HCT116 (cell line): ENCODE measurements at regions not wholly inside any gene's neighbourhood (a gene's known extent, or its start where the extent isn't known, plus 50 kb on each side); places are given as distances from the start of the nearest gene placed in this dataset.

Experiments
- ATAC-seq: fragments of 200-7000 bp; cut with Tn5 transposase; 2 replicates; pipeline ENCODE4 v1.9.1; 2020; ENCODE audit warnings: mild to moderate bottlenecking, moderate library complexity
- BruUV-seq: library from RNA; stranded (reverse); fragments of 400-500 nt; replicated peaks from 2 replicates; lab custom pipeline; 2021; lab: Mats Ljungman, UMichigan
- CTCF ChIA-PET: fragments of 300-600 bp; sonication (Branson Sonifier 250); formaldehyde crosslinking; loops from one replicate; lab custom pipeline; 2021; ENCODE audit warnings: antibody characterized with exemption; lab: Charles Lee
- POLR2A ChIA-PET: fragments of 300-600, 350-600 bp; sonication (Branson Sonifier 250); formaldehyde crosslinking; loops from one replicate; lab custom pipeline; 2021; ENCODE audit warnings: antibody characterized with exemption; lab: Charles Lee
- RAD21 ChIA-PET, 2 experiments: fragments of 300-600 bp; sonication (Branson Sonifier 250); formaldehyde crosslinking; loops; one replicate each; lab custom pipeline; 2023; ENCODE audit warnings: low total read pairs in 2 of 2; ENCODE audit not compliant: uncharacterized antibody in 2 of 2, unreplicated experiment in 2 of 2, low non-redundant PET in 1 of 2; lab: Charles Lee
- DNase-seq: peaks from one replicate; pipeline ENCODE4 v3.0.0-alpha.2; 2010; ENCODE audit warnings: low read depth, low spot score
- H2AFZ ChIP-seq: fragments of 200-600 bp; shearing (Covaris generic), sonication (generic); 2 replicates; pipeline ENCODE4 v1.6.1; 2017; ENCODE audit warnings: low read depth, mixed run types, mixed read lengths, antibody characterized with exemption, low read length; ENCODE audit not compliant: poor library complexity, severe bottlenecking
- H3K27ac ChIP-seq: 2 replicates; pipeline ENCODE4 v1.5.1; 2012; ENCODE audit warnings: low read depth, low read length
- H3K27me3 ChIP-seq: fragments of 200-600 bp; sonication (generic); 2 replicates; pipeline ENCODE4 v1.6.1; 2016; ENCODE audit warnings: mixed run types, low read length, mixed read lengths; ENCODE audit not compliant: insufficient read depth
- H3K36me3 ChIP-seq, 2 experiments: fragments of 200-500 bp in 1 of 2; fragments of 200-600 bp in 1 of 2; sonication (Bioruptor generic) in 1 of 2; sonication (generic) in 1 of 2; 2 replicates each; pipeline versions ENCODE4 v1.5.1 to v1.6.1; 2014 to 2016; ENCODE audit warnings: low read length in 2 of 2, inconsistent platforms in 1 of 2, mixed read lengths in 1 of 2, mixed run types in 1 of 2; ENCODE audit not compliant: insufficient read depth in 2 of 2, control insufficient read depth in 1 of 2
- H3K4me1 ChIP-seq, 2 experiments: fragments of 200-600 bp in 1 of 2; sonication (generic) in 1 of 2; 2 replicates each; pipeline versions ENCODE4 v1.5.1 to v1.6.1; 2012 to 2017; ENCODE audit warnings: low read length in 2 of 2, inconsistent platforms in 1 of 2, mild to moderate bottlenecking in 1 of 2, mixed read lengths in 1 of 2, mixed run types in 1 of 2, moderate library complexity in 1 of 2; ENCODE audit not compliant: insufficient read depth in 2 of 2, control insufficient read depth in 1 of 2
- H3K4me2 ChIP-seq: fragments of 200-600 bp; sonication (generic); 2 replicates; pipeline ENCODE4 v1.6.1; 2017; ENCODE audit warnings: mixed run types, low read length, mixed read lengths
- H3K4me3 ChIP-seq, 2 experiments: fragments of 200-600 bp in 1 of 2; sonication (generic) in 1 of 2; replicated peaks in 1 of 2; 2 replicates each; pipeline ENCODE4 v1.5.1; 2011 to 2016; ENCODE audit warnings: low read length in 2 of 2, control low read depth in 1 of 2, low read depth in 1 of 2, mild to moderate bottlenecking in 1 of 2, mixed read lengths in 1 of 2, mixed run types in 1 of 2
- H3K79me2 ChIP-seq: fragments of 200-600 bp; sonication (generic); 2 replicates; pipeline ENCODE4 v1.6.1; 2017; ENCODE audit warnings: mild to moderate bottlenecking, mixed run types, low read length, moderate library complexity, mixed read lengths; ENCODE audit not compliant: insufficient read depth
- H3K9ac ChIP-seq: fragments of 200-600 bp; sonication (generic); 2 replicates; pipeline ENCODE4 v1.6.1; 2016; ENCODE audit warnings: low read length, mixed read lengths
- H3K9me2 ChIP-seq: fragments of 200-600 bp; sonication (generic), shearing (Covaris generic); 2 replicates; pipeline ENCODE4 v1.6.1; 2017; ENCODE audit warnings: mixed run types, mild to moderate bottlenecking, moderate library complexity; ENCODE audit not compliant: insufficient read depth
- H3K9me3 ChIP-seq, 2 experiments: fragments of 200-500 bp in 1 of 2; fragments of 200-600 bp in 1 of 2; sonication (Bioruptor generic) in 1 of 2; sonication (generic) in 1 of 2; 2 replicates each; pipeline ENCODE4 v1.6.1; 2014 to 2017; ENCODE audit warnings: low read length in 2 of 2, mixed read lengths in 2 of 2, inconsistent platforms in 1 of 2, low read depth in 1 of 2, mild to moderate bottlenecking in 1 of 2, mixed run types in 1 of 2, moderate library complexity in 1 of 2; ENCODE audit not compliant: control insufficient read depth in 1 of 2, insufficient read depth in 1 of 2
- H4K20me1 ChIP-seq: fragments of 200-600 bp; sonication (generic), shearing (Covaris generic); 2 replicates; pipeline ENCODE4 v1.6.1; 2017; ENCODE audit warnings: mixed run types, mild to moderate bottlenecking, moderate library complexity; ENCODE audit not compliant: insufficient read depth
- ATF3 ChIP-seq: IDR thresholded peaks from 2 replicates; pipeline ENCODE4 v1.6.1; 2012
- CBX3 ChIP-seq: IDR thresholded peaks from 2 replicates; pipeline ENCODE4 v1.6.1; 2012; ENCODE audit warnings: low read depth
- CTCF ChIP-seq, 3 experiments: fragments of 200-600 bp in 1 of 3; sonication (generic) in 1 of 3; IDR thresholded peaks in 2 of 3; conservative IDR thresholded peaks in 1 of 3; 2 replicates each; pipeline ENCODE4 v1.5.1; 2012 to 2017; ENCODE audit warnings: low read depth in 2 of 3, low read length in 2 of 3, antibody characterized with exemption in 1 of 3, borderline replicate concordance in 1 of 3, control low read depth in 1 of 3, mild to moderate bottlenecking in 1 of 3, mixed read lengths in 1 of 3, mixed run types in 1 of 3, moderate library complexity in 1 of 3; ENCODE audit not compliant: insufficient read depth in 1 of 3
- EGR1 ChIP-seq: IDR thresholded peaks from 2 replicates; pipeline ENCODE4 v1.6.1; 2012; ENCODE audit warnings: low read depth
- ELF1 ChIP-seq: IDR thresholded peaks from 2 replicates; pipeline ENCODE4 v1.6.1; 2012; ENCODE audit warnings: low read depth, borderline replicate concordance
- FOSL1 ChIP-seq: IDR thresholded peaks from 2 replicates; pipeline ENCODE4 v1.6.1; 2012; ENCODE audit warnings: low read depth
- JUND ChIP-seq: IDR thresholded peaks from 2 replicates; pipeline ENCODE4 v1.6.1; 2012
- MAX ChIP-seq: IDR thresholded peaks from 2 replicates; pipeline ENCODE4 v1.6.1; 2012
- POLR2AphosphoS5 ChIP-seq: IDR thresholded peaks from 2 replicates; pipeline ENCODE4 v1.6.1; 2011; ENCODE audit warnings: mild to moderate bottlenecking, low read depth, low read length, moderate library complexity
- RAD21 ChIP-seq: IDR thresholded peaks from 2 replicates; pipeline ENCODE4 v1.6.1; 2012; ENCODE audit warnings: low read depth, mild to moderate bottlenecking
- SIN3A ChIP-seq: IDR thresholded peaks from 2 replicates; pipeline ENCODE4 v1.6.1; 2012; ENCODE audit warnings: low read depth
- SP1 ChIP-seq: IDR thresholded peaks from 2 replicates; pipeline ENCODE4 v1.6.1; 2012; ENCODE audit warnings: low read depth
- SRF ChIP-seq: IDR thresholded peaks from 2 replicates; pipeline ENCODE4 v1.6.1; 2012; ENCODE audit warnings: low read depth
- TCF7L2 ChIP-seq: IDR thresholded peaks from 2 replicates; pipeline ENCODE4 v1.7.0; 2011; ENCODE audit warnings: borderline replicate concordance, inconsistent platforms; ENCODE audit not compliant: insufficient read depth, insufficient read length; ENCODE audit errors: extremely low read depth
- YY1 ChIP-seq: IDR thresholded peaks from 2 replicates; pipeline ENCODE4 v1.6.1; 2011; ENCODE audit warnings: low read length, low read depth, moderate library complexity, mild to moderate bottlenecking; ENCODE audit not compliant: insufficient replicate concordance; ENCODE audit errors: extremely low read depth
- ZNF274 ChIP-seq: fragments of 200-500 bp; sonication (Bioruptor generic); IDR thresholded peaks from 2 replicates; pipeline ENCODE4 v1.6.1; 2014; ENCODE audit warnings: mild to moderate bottlenecking, low read depth, low read length, inconsistent platforms
- intact Hi-C: fragments of 100-400 bp; cut with micrococcal nuclease; formaldehyde crosslinking; loops from 2 replicates; pipeline ENCODE4 v1.10.0; 2022

- Histone ChIP-seq H3K36me3 (no peaks in the 10 kb centered on the region), H3K4me3 (no peak overlapping the region), H2AFZ (no peak overlapping the region), H4K20me1 (no peaks in the 10 kb centered on the region; the same call in 1 of the 2 replicates), H3K9me2 (no peaks in the 10 kb centered on the region), H3K79me2 (no peaks in the 10 kb centered on the region), H3K9ac (no peak overlapping the region), H3K4me2 (no peak overlapping the region), H3K27ac (no peak overlapping the region), H3K4me1 (no peaks in the 10 kb centered on the region), H3K9me3 (no peaks in the 10 kb centered on the region), H3K27me3 (no peaks in the 10 kb centered on the region)
- ChIA-PET RAD21 (no interaction called here), POLR2A (no interaction called here), CTCF (no interaction called here)
- intact Hi-C loops: no loop called here
- BruUV-seq: no TSS peak
- TF ChIP-seq MAX (no peak), CBX3 (no peak), POLR2AphosphoS5 (no peak), SP1 (no peak), EGR1 (no peak), RAD21 (no peak), FOSL1 (no peak), ELF1 (no peak), SIN3A (no peak), JUND (no peak), ATF3 (no peak), ZNF274 (no peak)
- ATAC-seq (no peak), DNase-seq (no peak)
These were observed 62.7 kb upstream of the PDE4D start for GRCh38 chr5:59956130-59956783.

- CTCF ChIA-PET: no interaction called here
- Histone ChIP-seq H3K4me2 (no peak overlapping the region), H3K79me2 (no peaks in the 10 kb centered on the region), H3K9me3 (no peaks in the 10 kb centered on the region), H3K27me3 (no peaks in the 10 kb centered on the region), H3K4me3 (no peak overlapping the region), H2AFZ (no peak overlapping the region)
- DNase-seq: no peak
- RAD21 ChIA-PET: no interaction called here
- no TSS peak for BruUV-seq
- no peak for TF ChIP-seq CTCF (IDR thresholded peaks at IDR 0.05 in 2 of 3, conservative IDR thresholded peaks at IDR 0.05 in 1 of 3; ENCODE audit: borderline replicate concordance in 1 of 3, insufficient read depth in 1 of 3, low read depth in 2 of 3, low read length in 2 of 3)
- no peak for TF ChIP-seq ATF3
- TF ChIP-seq MAX: no peak
- TF ChIP-seq RAD21: no peak
- no peak for TF ChIP-seq JUND
- no peak for TF ChIP-seq TCF7L2
- TF ChIP-seq SRF: no peak
- no peak for TF ChIP-seq SP1
- TF ChIP-seq POLR2AphosphoS5: no peak
- no peak for TF ChIP-seq CBX3
- TF ChIP-seq YY1: no peak
- TF ChIP-seq, all 23 proteins: peak for 0
- no peaks in the 10 kb centered on the region; the same call in 1 of the 2 replicates for H4K20me1 ChIP-seq
- ATAC-seq: no peak
- H3K9me2 ChIP-seq: no peaks in the 10 kb centered on the region
- POLR2A ChIA-PET: no interaction called here
- no peaks in the 10 kb centered on the region for H3K4me1 ChIP-seq
- intact Hi-C loops: no loop called here
- H3K9ac ChIP-seq: no peak overlapping the region
- no peak overlapping the region for H3K27ac ChIP-seq
- no peaks in the 10 kb centered on the region for H3K36me3 ChIP-seq
These were observed 61.7 kb upstream of the PDE4D start for GRCh38 chr5:59955241-59955640.
